Thyroid gland (tissue), 4 donors: ENCODE measurements at regions not wholly inside any gene's neighbourhood (a gene's known extent, or its start where the extent isn't known, plus 50 kb on each side); places are given as distances from the start of the nearest gene placed in this dataset.

Source experiments
- POLR2A ChIP-seq, 2 donors: fragments of 450-650 bp; IDR thresholded peaks; one replicate each; pipeline ENCODE4 v1.6.1; 2017; ENCODE audit warnings: antibody characterized with exemption in 2 of 2, mild to moderate bottlenecking in 2 of 2, moderate library complexity in 1 of 2
- TF ChIP-seq, protein P1 (sequence below), 6 experiments: fragments of 200-600 bp in 3 of 6; fragments of 450-650 bp in 3 of 6; sonication (generic) in 3 of 6; IDR thresholded peaks; one replicate each; pipeline ENCODE4 v1.5.1; 2016 to 2019; ENCODE audit warnings: antibody characterized with exemption in 6 of 6, mild to moderate bottlenecking in 2 of 6, inconsistent platforms in 1 of 6, moderate library complexity in 1 of 6

DNA sequence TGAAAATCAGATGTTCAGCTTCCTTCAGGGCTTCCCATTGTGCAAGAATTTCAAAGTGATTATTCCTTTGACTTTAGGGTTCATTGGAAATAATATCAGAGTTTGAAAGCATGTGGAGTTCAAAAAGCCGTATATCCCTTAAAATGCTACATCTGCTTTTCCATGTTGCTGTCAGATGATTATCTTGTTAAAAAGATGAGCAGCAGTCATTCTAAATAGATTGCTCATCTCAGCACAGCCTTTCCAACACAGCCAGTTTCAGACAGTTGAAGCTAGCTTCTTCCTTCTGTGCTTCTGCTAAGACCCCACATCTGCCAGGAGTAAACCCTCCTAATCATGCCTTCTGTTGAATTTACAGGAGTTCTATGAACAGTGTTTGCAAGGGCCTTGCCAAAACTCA, 204.4 kb upstream of the PTER start:
- TF ChIP-seq, protein P1, sequence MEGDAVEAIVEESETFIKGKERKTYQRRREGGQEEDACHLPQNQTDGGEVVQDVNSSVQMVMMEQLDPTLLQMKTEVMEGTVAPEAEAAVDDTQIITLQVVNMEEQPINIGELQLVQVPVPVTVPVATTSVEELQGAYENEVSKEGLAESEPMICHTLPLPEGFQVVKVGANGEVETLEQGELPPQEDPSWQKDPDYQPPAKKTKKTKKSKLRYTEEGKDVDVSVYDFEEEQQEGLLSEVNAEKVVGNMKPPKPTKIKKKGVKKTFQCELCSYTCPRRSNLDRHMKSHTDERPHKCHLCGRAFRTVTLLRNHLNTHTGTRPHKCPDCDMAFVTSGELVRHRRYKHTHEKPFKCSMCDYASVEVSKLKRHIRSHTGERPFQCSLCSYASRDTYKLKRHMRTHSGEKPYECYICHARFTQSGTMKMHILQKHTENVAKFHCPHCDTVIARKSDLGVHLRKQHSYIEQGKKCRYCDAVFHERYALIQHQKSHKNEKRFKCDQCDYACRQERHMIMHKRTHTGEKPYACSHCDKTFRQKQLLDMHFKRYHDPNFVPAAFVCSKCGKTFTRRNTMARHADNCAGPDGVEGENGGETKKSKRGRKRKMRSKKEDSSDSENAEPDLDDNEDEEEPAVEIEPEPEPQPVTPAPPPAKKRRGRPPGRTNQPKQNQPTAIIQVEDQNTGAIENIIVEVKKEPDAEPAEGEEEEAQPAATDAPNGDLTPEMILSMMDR (IDR thresholded peaks at IDR 0.05), result no peak
- no peak for TF ChIP-seq POLR2A (IDR thresholded peaks at IDR 0.05)
